K562 (cell line): ENCODE measurements at regions not wholly inside any gene's neighbourhood (a gene's known extent, or its start where the extent isn't known, plus 50 kb on each side); places are given as distances from the start of the nearest gene placed in this dataset.

Experiments used
- ATAC-seq: fragments of 200-7000 bp; cut with Tn5 transposase; 3 replicates; pipeline ENCODE4 v1.9.1; 2020; ENCODE audit warnings: moderate library complexity
- BruUV-seq: library from RNA; stranded (reverse); fragments of 400-500 nt; replicated peaks from 2 replicates; lab custom pipeline; 2021; lab: Mats Ljungman, UMichigan
- CTCF ChIA-PET: fragments of 300-600 bp; formaldehyde crosslinking; extraction: SDS; loops from one replicate; lab custom pipeline; 2021; ENCODE audit warnings: low intra/inter-chr PET ratio; lab: Yijun Ruan, JAX
- POLR2A ChIA-PET: fragments of 300-600, 350-650 bp; sonication (Branson Sonifier 250); formaldehyde crosslinking; extraction: SDS; loops from one replicate; lab custom pipeline; 2021; ENCODE audit warnings: antibody characterized with exemption, inconsistent platforms; lab: Yijun Ruan, JAX
- DNase-seq, 4 experiments: peaks; one replicate each; pipeline versions ENCODE4 v3.0.0 to v3.0.0-alpha.2; 2011 to 2018; ENCODE audit warnings: low spot score in 3 of 4, mixed read lengths in 3 of 4; ENCODE audit errors: extremely low read depth in 1 of 4
- FAIRE-seq: peaks from 2 replicates; lab custom pipeline; 2011; peaks lifted over from hg19 to GRCh38; lab: Jason Lieb, UNC
- H2AFZ ChIP-seq: 2 replicates; pipeline ENCODE4 v1.6.0; 2011; ENCODE audit warnings: low read depth, low read length, control low read depth, inconsistent platforms
- H3K27ac ChIP-seq: fragments of 200-600 bp; 3 replicates; pipeline ENCODE4 v1.8.0; 2011; ENCODE audit warnings: low read depth, mild to moderate bottlenecking, control low read depth, inconsistent platforms, low read length, moderate library complexity, mixed read lengths; ENCODE audit errors: extremely low read depth
- H3K27me3 ChIP-seq, 2 experiments: fragments of 300-600 bp in 1 of 2; 2 replicates in 1 of 2; 3 replicates in 1 of 2; pipeline versions ENCODE4 v1.6.0 to v1.8.0; 2011; ENCODE audit warnings: inconsistent platforms in 2 of 2, low read length in 2 of 2, mild to moderate bottlenecking in 1 of 2, mixed read lengths in 1 of 2, moderate library complexity in 1 of 2; ENCODE audit not compliant: control insufficient read depth in 2 of 2, insufficient read depth in 2 of 2
- H3K36me3 ChIP-seq: fragments of 300-600 bp; 3 replicates; pipeline ENCODE4 v1.8.0; 2011; ENCODE audit warnings: mild to moderate bottlenecking, low read length, inconsistent platforms; ENCODE audit not compliant: control insufficient read depth, insufficient read depth
- H3K4me1 ChIP-seq, 2 experiments: fragments of 200-600 bp in 1 of 2; replicated peaks in 1 of 2; 2 replicates in 1 of 2; 3 replicates in 1 of 2; pipeline versions ENCODE4 v1.5.1 to v1.8.0; 2011; ENCODE audit warnings: inconsistent platforms in 2 of 2, low read length in 2 of 2, mild to moderate bottlenecking in 1 of 2, mixed read lengths in 1 of 2, moderate library complexity in 1 of 2; ENCODE audit not compliant: control insufficient read depth in 2 of 2, insufficient read depth in 2 of 2
- H3K4me2 ChIP-seq: 2 replicates; pipeline ENCODE4 v1.6.1; 2011; ENCODE audit warnings: low read length, control low read depth, inconsistent platforms, mixed read lengths; ENCODE audit not compliant: insufficient read depth
- H3K4me3 ChIP-seq: fragments of 200-600 bp; sonication (generic), shearing (Covaris generic); 2 replicates; pipeline ENCODE4 v1.5.1; 2016; ENCODE audit warnings: control low read depth, inconsistent platforms
- H3K79me2 ChIP-seq: fragments of 200-600 bp; 3 replicates; pipeline ENCODE4 v1.8.0; 2011; ENCODE audit warnings: low read length, inconsistent platforms; ENCODE audit not compliant: control insufficient read depth, insufficient read depth
- H3K9ac ChIP-seq, 2 experiments: 2 replicates each; pipeline versions ENCODE4 v1.6.0 to v1.6.1; 2011; ENCODE audit warnings: low read depth in 2 of 2, low read length in 2 of 2, control low read depth in 1 of 2, inconsistent platforms in 1 of 2, mild to moderate bottlenecking in 1 of 2, mixed read lengths in 1 of 2; ENCODE audit not compliant: insufficient read depth in 1 of 2
- H3K9me1 ChIP-seq: one replicate; pipeline ENCODE4 v1.6.0; 2011; ENCODE audit warnings: inconsistent platforms, mild to moderate bottlenecking, low read length, moderate library complexity; ENCODE audit not compliant: control insufficient read depth, insufficient read depth
- H3K9me3 ChIP-seq: replicated peaks from 2 replicates; pipeline ENCODE4 v1.5.1; 2011; ENCODE audit warnings: low read depth, low read length, inconsistent platforms; ENCODE audit not compliant: control insufficient read depth, insufficient read depth
- H4K20me1 ChIP-seq: replicated peaks from 2 replicates; pipeline ENCODE4 v1.6.1; 2011; ENCODE audit warnings: low read length, inconsistent platforms, mixed read lengths; ENCODE audit not compliant: control insufficient read depth, insufficient read depth
- CSDE1 ChIP-seq, 2 experiments: fragments of 450-650 bp; IDR thresholded peaks; 2 replicates each; pipeline ENCODE4 v1.6.1; 2016; ENCODE audit warnings: mild to moderate bottlenecking in 1 of 2
- DACH1 ChIP-seq: fragments of 450-650 bp; IDR thresholded peaks from 2 replicates; pipeline ENCODE4 v1.6.1; 2018; ENCODE audit not compliant: partially characterized antibody
- HOXB6 ChIP-seq: fragments of 250-450 bp; sonication (Bioruptor Pico); IDR thresholded peaks from 2 replicates; pipeline ENCODE4 v1.5.1; 2022; ENCODE audit warnings: mild to moderate bottlenecking, borderline replicate concordance
- IRF9 ChIP-seq: fragments of 450-650 bp; IDR thresholded peaks from 2 replicates; pipeline ENCODE4 v1.6.1; 2016; ENCODE audit warnings: missing biosample characterization, missing genetic modification characterization
- L3MBTL2 ChIP-seq: fragments of 450-650 bp; IDR thresholded peaks from 2 replicates; pipeline ENCODE4 v1.6.1; 2016; ENCODE audit warnings: mild to moderate bottlenecking, moderate library complexity
- PREB ChIP-seq: sonication (generic); formaldehyde crosslinking; IDR thresholded peaks from 2 replicates; pipeline ENCODE4 v1.8.1; 2023; ENCODE audit warnings: mild to moderate bottlenecking, missing genetic modification reagents
- RHOXF2B ChIP-seq: fragments of 250-450 bp; sonication (Bioruptor Pico); conservative IDR thresholded peaks from 2 replicates; pipeline ENCODE4 v1.5.1; 2021
- ZNF165 ChIP-seq: fragments of 250-450 bp; sonication (Bioruptor Pico); IDR thresholded peaks from 2 replicates; pipeline ENCODE4 v1.4.0; 2020; ENCODE audit warnings: borderline replicate concordance
- WGBS: fragments of 100-300 bp; shearing (Covaris generic); methylation state at CpG from one replicate; pipeline ENCODE4 v1.1.6; 2016; ENCODE audit warnings: low coverage, mixed read lengths; ENCODE audit not compliant: insufficient coverage; ENCODE audit errors: missing lambda C conversion rate; 5-methylcytosine and 5-hydroxymethylcytosine counted together
- in situ Hi-C: fragments of 300-500 bp; cut with MboI; formaldehyde crosslinking; loops from 4 replicates; pipeline ENCODE4 v1.15.0; 2018; ENCODE audit warnings: inconsistent platforms, mixed read lengths
- intact Hi-C: fragments of 100-400 bp; cut with micrococcal nuclease; formaldehyde crosslinking; loops from 2 replicates; pipeline ENCODE4 v1.14.2; 2022

- H3K9ac ChIP-seq, result no peak overlapping the region
- ATAC-seq (no peak), DNase-seq (no peak), FAIRE-seq (no peak)
- no peak overlapping the region for H3K4me2 ChIP-seq
- TF ChIP-seq ZNF165 (CRISPR knock-in tag), result no peak
- no peak for TF ChIP-seq RHOXF2B (CRISPR knock-in tag)
- TF ChIP-seq DACH1, result no peak
- TF ChIP-seq IRF9 (tag), result no peak
- no peak for TF ChIP-seq HOXB6 (CRISPR knock-in tag)
- TF ChIP-seq PREB (CRISPR knock-in tag), result no peak
- TF ChIP-seq L3MBTL2, result no peak
- TF ChIP-seq CSDE1 (IDR thresholded peaks at IDR 0.05), result no peak
- 0% methylated on average over 7 of the region's 14 CpGs for WGBS
- ChIA-PET CTCF (no interaction called here), POLR2A (no interaction called here)
- no peaks in the 10 kb centered on the region for H3K79me2 ChIP-seq
- no peaks in the 10 kb centered on the region for H3K4me1 ChIP-seq
- no peaks in the 10 kb centered on the region for H4K20me1 ChIP-seq
- BruUV-seq, result no TSS peak
- H3K9me3 ChIP-seq, result no peaks in the 10 kb centered on the region
- H3K27me3 ChIP-seq, result peaks cover 0 to 18% of the 10 kb centered on the region in 2 experiments; a peak in 3 of 5 replicates
- intact Hi-C loops (no loop called here), in situ Hi-C loops (no loop called here)
- no peak overlapping the region for H3K4me3 ChIP-seq
- H2AFZ ChIP-seq, result no peak overlapping the region
- no peaks in the 10 kb centered on the region for H3K36me3 ChIP-seq
- H3K27ac ChIP-seq, result no peak overlapping the region
- no peaks in the 10 kb centered on the region for H3K9me1 ChIP-seq
Observed at GRCh38 chr22:48523761-48524160, 1303.9 kb downstream of the BRD1 start.
